Kidney capillary endothelial cell (primary cell): ENCODE measurements at regions not wholly inside any gene's neighbourhood (a gene's known extent, or its start where the extent isn't known, plus 50 kb on each side); places are given as distances from the start of the nearest gene placed in this dataset.

Source experiments
- DNase-seq: peaks from one replicate; pipeline ENCODE4 v3.0.0-alpha.2; 2018; ENCODE audit warnings: low spot score

- DNase-seq: no peak
These were observed 586.2 kb upstream of the ADGRL4 start for GRCh38 chr1:79592707-79593106.

DNA sequence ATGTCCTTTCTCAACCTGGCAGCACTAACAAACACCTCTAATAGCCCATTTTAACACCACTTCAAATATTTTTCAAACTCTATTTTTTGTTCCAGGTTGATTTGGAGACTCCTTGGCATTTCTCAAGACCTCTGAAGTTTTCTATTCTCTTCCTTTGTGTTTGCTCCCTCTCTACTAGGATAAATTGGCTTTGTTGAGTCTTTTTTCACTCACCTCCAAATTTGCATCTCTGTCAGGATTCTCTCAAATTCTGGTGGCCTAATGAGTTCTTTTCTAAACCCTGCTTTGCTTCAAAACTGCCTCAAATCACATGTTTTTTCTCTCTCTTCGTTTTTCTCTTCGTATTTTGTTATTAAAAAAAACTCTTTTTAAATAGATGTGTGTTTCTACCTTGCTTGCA, 582.2 kb upstream of the ADGRL4 start:
- no peak for DNase-seq

GRCh38 chr1:79587229-79587628, 580.7 kb upstream of the ADGRL4 start:
- no peak for DNase-seq

- no peak for DNase-seq
These were observed 579.3 kb upstream of the ADGRL4 start for GRCh38 chr1:79585801-79586200.

GRCh38 chr1:79575424-79575823, 568.9 kb upstream of the ADGRL4 start:
- peak; percentile 72 for DNase-seq

DNA sequence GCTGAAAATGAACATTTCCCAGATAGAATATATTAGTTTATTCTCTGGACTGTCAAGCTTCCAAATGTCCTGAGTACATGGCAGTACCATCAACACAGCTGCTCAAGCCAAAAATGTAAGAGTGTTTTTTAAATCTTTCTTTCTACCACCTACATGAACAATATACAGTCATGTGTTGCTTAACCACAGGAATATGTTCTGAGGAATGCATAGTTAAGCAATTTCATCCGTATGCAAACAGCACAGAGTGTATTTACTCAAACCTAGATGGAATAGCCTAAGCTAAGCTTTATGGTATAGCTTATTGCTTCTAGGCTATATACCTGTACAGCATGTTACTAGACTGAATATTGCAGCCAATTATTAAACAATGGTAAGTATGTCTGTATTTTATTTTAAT, 561.9 kb upstream of the ADGRL4 start:
- DNase-seq: no peak

DNA sequence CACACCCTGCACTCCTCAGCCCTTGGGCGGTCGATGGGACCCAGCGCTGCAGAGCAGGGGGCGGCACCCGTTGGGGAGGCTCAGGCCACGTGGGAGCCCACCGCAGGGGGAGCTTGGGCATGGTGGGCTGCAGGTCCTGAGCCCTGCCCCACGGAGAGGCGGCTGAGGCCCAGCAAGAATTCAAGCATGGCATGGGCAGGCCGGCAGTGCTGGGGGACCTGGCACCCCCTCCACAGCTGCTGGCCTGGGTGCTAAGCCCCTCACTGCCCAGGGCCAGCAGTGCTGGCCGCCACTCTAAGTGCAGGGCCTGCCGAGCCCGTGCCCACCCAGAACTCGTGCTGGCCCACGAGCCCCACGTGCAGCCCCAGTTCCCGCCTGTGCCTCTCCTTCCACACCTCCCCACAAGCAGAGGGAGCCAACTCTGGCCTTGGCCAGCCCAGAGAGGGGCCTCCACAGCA, 555.0 kb upstream of the ADGRL4 start:
- no peak for DNase-seq

DNA sequence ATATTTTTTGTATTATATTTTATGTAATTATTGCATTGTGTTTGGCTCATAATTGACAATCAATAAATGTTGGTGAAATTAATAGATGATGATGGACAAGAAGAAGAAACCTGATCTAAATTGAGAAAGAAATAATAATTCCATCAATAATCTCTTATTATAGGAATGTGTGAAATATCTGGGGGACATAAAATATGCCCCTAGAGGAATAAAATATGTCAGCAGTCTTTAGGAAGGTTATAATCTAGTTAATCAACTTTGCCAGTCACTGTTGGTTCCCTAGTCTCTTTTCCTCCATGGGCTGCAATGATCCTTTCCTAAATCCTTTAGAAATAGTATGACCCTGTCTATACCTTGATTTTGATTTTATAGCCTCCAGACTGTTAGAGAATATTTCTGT, 549.7 kb upstream of the ADGRL4 start:
- DNase-seq: no peak

GRCh38 chr1:79554688-79555087, 548.2 kb upstream of the ADGRL4 start:
- DNase-seq: no peak

DNA sequence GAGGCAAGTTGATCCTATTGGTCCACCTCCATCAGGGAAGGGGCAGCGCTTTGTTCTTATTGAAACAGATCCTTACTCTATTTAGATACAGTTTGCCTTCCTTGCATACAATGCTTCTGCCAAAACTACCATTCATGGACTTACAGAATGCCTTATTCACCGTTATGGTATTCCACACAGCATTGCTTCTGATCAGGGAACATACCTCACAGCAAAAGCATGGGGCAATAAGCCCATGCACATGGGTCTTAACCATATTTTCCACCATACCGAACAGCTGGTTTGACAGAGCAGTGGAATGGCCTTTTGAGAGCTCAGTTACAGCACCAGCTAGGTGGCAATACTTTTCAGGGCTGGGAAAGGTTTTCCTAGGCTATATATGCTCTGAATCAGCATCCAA, 544.8 kb upstream of the ADGRL4 start:
- DNase-seq: no peak

- no peak for DNase-seq
These were observed 543.9 kb upstream of the ADGRL4 start for GRCh38 chr1:79550402-79550801.

DNA sequence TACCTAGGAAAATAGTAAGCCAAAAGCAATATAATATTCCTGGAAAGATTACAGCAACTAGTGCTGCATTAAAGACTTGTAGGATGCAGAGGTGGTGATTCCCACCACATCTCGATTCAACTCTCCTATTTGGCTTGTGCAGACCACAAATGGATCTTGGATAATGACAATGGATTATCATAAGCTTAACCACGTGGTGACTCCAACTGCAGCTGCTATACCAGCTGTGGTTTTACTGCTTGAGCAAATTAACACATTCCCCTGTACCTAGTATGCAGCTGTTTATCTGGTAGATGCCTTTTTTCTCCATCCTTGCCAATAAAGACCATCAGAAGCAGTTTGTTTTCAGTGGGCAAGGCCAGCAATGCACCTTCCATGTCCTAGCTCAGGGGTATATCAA, 542.7 kb upstream of the ADGRL4 start:
- DNase-seq: no peak

DNA sequence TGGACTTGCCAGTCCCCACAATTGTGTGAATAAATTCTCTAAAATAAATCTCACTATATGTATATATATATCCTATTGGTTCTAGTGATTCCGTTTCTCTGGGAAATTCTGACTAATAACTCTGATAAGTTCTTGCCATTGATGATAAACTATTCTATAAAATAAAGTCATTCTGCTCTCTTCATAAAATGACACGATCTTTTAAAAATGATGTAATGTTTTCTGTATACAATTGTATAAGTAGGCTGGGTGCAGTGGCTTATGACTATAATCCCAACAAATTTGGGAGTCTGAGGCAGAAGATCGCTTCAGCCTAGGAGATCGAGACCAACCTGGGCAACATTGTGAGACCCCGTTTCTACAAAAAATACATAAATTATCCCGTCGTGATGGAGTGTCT, 541.0 kb upstream of the ADGRL4 start:
- DNase-seq: no peak

DNA sequence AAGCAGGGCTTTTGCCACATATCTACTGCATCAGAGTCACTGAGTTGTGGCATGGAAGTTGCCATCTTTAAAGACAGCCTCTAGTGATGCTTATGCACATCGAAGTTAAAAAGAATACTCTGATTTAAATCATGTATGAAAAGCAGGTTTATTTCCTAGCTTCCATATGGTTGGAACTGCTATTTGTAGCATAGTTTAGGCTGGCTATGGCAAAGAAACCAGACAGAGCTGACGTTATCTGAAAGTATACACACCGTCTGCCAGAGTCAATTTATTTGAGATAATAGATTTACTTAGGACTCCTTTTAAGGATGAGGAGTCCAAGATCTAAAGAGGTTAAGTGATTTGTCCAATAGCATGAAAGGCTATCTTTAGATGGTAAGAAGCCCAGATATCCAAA, 536.9 kb upstream of the ADGRL4 start:
- no peak for DNase-seq

DNA sequence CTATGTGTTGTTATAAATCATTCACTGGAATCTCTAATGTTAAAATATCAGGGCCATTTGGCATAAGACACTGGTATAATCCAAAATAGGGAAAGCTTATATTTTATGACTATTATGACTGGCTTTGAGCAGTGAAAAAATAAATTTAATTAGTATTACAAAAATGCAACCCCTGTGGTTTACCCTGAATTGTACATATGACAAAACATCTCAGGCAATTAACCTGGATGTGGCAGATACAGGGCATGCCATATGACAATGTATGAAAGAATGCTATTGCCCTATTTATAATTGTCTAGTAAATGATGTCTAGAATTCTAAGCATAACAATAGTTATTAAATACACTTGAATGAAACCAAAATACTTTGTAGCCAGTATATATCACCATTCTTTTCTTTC, 532.5 kb upstream of the ADGRL4 start:
- DNase-seq: no peak

- DNase-seq: no peak
These were observed 526.0 kb upstream of the ADGRL4 start for GRCh38 chr1:79532555-79532954.

- no peak for DNase-seq
These were observed 525.3 kb upstream of the ADGRL4 start for GRCh38 chr1:79531790-79532189.

DNA sequence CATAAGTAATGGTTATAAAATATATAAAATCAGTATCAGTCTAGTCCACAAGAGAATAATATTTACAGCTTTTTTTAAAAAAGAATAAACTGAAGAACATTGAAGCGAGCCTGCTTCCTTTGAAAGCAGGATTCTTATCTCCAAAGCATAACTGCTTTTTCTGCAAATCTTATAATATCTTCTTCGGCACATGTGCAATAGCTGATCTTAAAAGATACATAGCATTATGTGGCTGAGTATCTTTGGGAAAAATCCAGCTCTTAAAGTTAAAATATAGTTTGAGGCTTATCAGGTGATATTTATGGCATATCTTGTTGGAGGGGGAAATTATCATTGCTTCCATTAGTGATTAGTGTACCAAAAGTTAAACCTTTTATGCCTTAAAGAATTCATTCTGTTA, 523.9 kb upstream of the ADGRL4 start:
- no peak for DNase-seq

- DNase-seq: no peak
These were observed 523.5 kb upstream of the ADGRL4 start for GRCh38 chr1:79530055-79530454.

DNA sequence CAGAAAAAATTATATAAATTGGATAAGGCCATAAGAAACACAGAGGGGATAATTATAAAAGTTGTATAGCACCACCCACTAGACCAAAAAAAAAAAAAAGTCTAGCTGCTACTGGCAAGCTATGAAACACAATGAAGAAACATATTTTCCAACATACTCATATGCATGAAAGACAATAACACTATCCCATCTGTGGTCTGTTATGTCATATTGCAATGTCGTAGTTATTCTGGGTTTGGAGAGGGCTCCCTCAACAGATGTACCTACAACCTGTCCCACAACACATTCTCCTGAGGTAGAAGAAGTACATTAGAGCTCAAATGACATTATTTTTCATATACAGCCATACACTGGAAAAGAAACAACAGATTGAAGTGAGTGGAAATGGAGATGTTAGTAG, 517.6 kb upstream of the ADGRL4 start:
- no peak for DNase-seq

DNA sequence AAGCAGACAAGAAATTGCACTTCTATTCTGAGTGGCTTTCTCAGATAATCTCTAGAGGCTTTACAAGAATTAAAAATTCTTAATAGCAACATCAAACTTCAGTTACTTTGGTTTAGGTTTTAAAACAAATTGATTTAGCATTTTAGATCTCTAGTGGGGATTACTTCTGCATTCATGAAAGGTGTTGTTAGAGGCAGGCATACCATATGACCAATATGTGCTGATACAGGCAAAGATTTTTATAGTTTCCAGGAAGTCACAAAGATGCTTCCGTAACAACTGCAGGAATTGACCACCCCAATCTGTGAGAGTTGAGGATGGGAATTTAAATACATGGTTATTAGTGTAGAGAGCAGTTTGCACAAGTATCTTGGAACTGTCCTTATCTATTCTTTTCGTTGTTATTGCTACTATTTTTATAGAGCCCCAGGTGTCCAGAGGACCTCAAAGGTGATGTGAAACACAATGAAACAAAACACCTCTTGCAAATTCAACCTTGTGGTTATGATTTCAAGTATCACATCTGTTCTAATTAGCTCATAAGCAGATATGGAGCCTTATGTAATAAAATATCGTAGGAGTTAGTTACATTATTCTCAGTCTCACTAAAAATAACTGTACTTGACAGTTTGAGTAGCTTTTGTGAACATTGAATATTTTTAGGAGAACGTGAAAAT, 512.7 kb upstream of the ADGRL4 start:
- no peak for DNase-seq

GRCh38 chr1:79517470-79518224, 511.1 kb upstream of the ADGRL4 start:
- DNase-seq: no peak

DNA sequence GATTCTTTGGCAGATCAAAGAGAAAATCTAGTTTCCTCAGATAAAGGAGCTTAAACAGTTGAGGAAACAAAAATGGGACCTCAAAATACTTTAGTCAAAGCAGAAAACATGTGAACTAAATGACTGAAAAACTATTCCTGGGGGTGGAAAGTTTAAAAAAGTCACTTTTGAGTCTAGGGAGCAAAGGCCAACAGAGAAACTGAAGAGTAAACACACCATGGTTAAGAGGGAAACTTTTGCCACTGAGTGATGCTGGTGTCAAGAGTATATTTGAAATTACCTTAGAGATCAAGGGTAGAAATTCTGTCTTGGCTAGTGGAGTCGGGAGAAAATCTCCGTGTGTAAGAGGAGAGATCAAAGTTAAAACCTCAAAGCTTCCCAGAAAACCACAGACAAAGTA, 501.2 kb upstream of the ADGRL4 start:
- DNase-seq: no peak

DNA sequence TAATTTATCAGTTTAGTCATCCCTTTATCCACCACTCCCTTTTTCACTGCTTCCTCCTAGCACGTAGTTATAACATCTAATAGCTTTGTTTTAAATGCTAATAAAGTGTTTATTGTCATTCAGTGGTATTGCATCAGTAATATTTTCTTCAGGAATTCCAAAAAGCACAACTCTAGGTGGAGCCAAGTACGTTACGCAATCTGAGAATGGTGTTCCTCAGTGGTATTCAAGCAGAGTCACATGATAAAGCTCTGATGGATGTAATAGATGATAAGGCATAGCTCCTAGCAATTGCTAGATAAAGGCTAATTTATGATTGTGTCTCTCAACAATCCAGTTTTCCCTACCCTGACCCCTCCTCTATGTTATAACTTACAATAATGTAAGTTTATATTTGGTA, 494.6 kb upstream of the ADGRL4 start:
- no peak for DNase-seq
